ENCODE measurements at regions not wholly inside any gene's neighbourhood (a gene's known extent, or its start where the extent isn't known, plus 50 kb on each side); places are given as distances from the start of the nearest gene placed in this dataset.

DNA sequence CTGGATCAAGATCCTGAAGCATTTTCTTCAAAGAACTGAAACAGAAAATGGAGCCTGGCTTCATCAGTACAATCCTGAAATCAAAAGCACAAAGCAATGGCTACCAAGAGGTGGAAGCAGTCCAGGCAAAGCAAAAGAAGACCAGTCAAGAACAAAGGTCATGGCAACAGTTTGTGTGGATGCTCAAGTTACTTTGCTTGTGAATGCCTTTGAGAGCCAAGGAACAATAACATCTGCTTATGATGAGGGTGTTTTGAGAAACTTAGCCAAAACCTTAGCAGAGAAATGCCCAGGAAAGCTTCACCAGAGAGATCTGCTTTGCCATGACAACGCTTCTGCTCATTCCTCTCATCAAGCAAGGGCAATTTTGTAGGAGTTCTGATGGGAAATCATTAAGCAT lies 723.1 kb downstream of the TMEM182 start:
- H2AFZ ChIP-seq (ENCODE audit: control insufficient read depth, low read length): no peak overlapping the region
- no peak for DNase-seq (ENCODE audit: low read depth, low spot score)
- no peak overlapping the region for H3K4me2 ChIP-seq (ENCODE audit: control insufficient read depth, extremely low read depth, insufficient read depth, low read depth, low read length)
- H3K4me1 ChIP-seq (ENCODE audit: control insufficient read depth, extremely low read depth, insufficient read depth, low read length): no peaks in the 10 kb centered on the region
- H3K9me3 ChIP-seq (ENCODE audit: control insufficient read depth, low read depth, low read length): no peaks in the 10 kb centered on the region
- H3K9ac ChIP-seq (ENCODE audit: control insufficient read depth, extremely low read depth, insufficient read depth, low read length): no peak overlapping the region
- H3K27me3 ChIP-seq (ENCODE audit: control insufficient read depth, extremely low read depth, insufficient read depth, low read length): no peaks in the 10 kb centered on the region
- no peak for FAIRE-seq
- H3K36me3 ChIP-seq (ENCODE audit: control insufficient read depth in 2 of 2, extremely low read depth in 1 of 2, insufficient read depth in 2 of 2, low read length in 2 of 2): no peaks in the 10 kb centered on the region
- no peaks in the 10 kb centered on the region for H3K79me2 ChIP-seq (ENCODE audit: control insufficient read depth, insufficient read depth, low read length)
- dilution Hi-C loops (cut with MboI; ENCODE audit: extremely low pct_ligation_motif_present, low sequenced_read_pairs): no loop called here
- H4K20me1 ChIP-seq (ENCODE audit: control insufficient read depth, extremely low read depth, insufficient read depth, low read length): no peaks in the 10 kb centered on the region
- H3K27ac ChIP-seq (ENCODE audit: control insufficient read depth, insufficient read depth, low read length): no peak overlapping the region
- H3K4me3 ChIP-seq (ENCODE audit: control insufficient read depth in 2 of 3, extremely low read depth in 1 of 3, insufficient read depth in 2 of 3, low read depth in 1 of 3, low read length in 3 of 3): no peak overlapping the region
- no peaks in the 10 kb centered on the region for H3K9me1 ChIP-seq (ENCODE audit: control insufficient read depth, extremely low read depth, insufficient read depth, low read length)
- TF ChIP-seq, protein P1, sequence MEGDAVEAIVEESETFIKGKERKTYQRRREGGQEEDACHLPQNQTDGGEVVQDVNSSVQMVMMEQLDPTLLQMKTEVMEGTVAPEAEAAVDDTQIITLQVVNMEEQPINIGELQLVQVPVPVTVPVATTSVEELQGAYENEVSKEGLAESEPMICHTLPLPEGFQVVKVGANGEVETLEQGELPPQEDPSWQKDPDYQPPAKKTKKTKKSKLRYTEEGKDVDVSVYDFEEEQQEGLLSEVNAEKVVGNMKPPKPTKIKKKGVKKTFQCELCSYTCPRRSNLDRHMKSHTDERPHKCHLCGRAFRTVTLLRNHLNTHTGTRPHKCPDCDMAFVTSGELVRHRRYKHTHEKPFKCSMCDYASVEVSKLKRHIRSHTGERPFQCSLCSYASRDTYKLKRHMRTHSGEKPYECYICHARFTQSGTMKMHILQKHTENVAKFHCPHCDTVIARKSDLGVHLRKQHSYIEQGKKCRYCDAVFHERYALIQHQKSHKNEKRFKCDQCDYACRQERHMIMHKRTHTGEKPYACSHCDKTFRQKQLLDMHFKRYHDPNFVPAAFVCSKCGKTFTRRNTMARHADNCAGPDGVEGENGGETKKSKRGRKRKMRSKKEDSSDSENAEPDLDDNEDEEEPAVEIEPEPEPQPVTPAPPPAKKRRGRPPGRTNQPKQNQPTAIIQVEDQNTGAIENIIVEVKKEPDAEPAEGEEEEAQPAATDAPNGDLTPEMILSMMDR (optimal IDR thresholded peaks at IDR 0.05 in 1 of 3, IDR thresholded peaks at IDR 0.05 in 1 of 3, conservative IDR thresholded peaks at IDR 0.05 in 1 of 3; ENCODE audit: extremely low read depth in 1 of 3, insufficient read depth in 2 of 3, low read length in 3 of 3): no peak
- no peak for TF ChIP-seq EZH2 (IDR thresholded peaks at IDR 0.05; ENCODE audit: low read length)

DNA sequence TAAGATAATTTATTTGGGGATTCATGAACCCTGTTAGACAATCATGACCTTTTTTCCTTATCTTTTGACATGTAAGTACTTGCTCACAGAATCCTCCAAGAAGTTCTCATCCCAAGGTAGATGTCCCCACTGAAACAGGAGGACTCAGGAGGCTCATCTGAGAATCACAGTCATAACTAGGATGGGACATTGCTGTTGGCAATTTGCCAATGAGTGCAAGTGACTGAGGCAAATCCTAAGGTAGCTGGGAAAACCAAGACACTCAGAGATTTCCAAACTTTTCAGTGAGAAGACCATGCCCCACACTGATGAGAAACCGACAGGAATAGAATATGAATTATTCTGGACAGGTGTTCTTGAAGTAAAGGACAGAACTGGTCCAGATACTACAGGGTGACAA lies 735.0 kb downstream of the TMEM182 start:
- H3K4me2 ChIP-seq (ENCODE audit: control insufficient read depth, extremely low read depth, insufficient read depth, low read depth, low read length): no peak overlapping the region
- dilution Hi-C loops (cut with MboI; ENCODE audit: extremely low pct_ligation_motif_present, low sequenced_read_pairs): no loop called here
- H3K79me2 ChIP-seq (ENCODE audit: control insufficient read depth, insufficient read depth, low read length): no peaks in the 10 kb centered on the region
- DNase-seq (ENCODE audit: low read depth, low spot score) (no peak), FAIRE-seq (no peak)
- H2AFZ ChIP-seq (ENCODE audit: control insufficient read depth, low read length): no peak overlapping the region
- no peak overlapping the region for H3K4me3 ChIP-seq (ENCODE audit: control insufficient read depth in 2 of 3, extremely low read depth in 1 of 3, insufficient read depth in 2 of 3, low read depth in 1 of 3, low read length in 3 of 3)
- no peaks in the 10 kb centered on the region for H3K9me3 ChIP-seq (ENCODE audit: control insufficient read depth, low read depth, low read length)
- no peaks in the 10 kb centered on the region for H3K36me3 ChIP-seq (ENCODE audit: control insufficient read depth in 2 of 2, extremely low read depth in 1 of 2, insufficient read depth in 2 of 2, low read length in 2 of 2)
- no peaks in the 10 kb centered on the region for H3K4me1 ChIP-seq (ENCODE audit: control insufficient read depth, extremely low read depth, insufficient read depth, low read length)
- H3K9me1 ChIP-seq (ENCODE audit: control insufficient read depth, extremely low read depth, insufficient read depth, low read length): no peaks in the 10 kb centered on the region
- no peaks in the 10 kb centered on the region for H3K27me3 ChIP-seq (ENCODE audit: control insufficient read depth, extremely low read depth, insufficient read depth, low read length)
- no peaks in the 10 kb centered on the region for H4K20me1 ChIP-seq (ENCODE audit: control insufficient read depth, extremely low read depth, insufficient read depth, low read length)
- H3K9ac ChIP-seq (ENCODE audit: control insufficient read depth, extremely low read depth, insufficient read depth, low read length): no peak overlapping the region
- H3K27ac ChIP-seq (ENCODE audit: control insufficient read depth, insufficient read depth, low read length): no peak overlapping the region
- no peak for TF ChIP-seq EZH2 (IDR thresholded peaks at IDR 0.05; ENCODE audit: low read length)
- TF ChIP-seq, protein P1 (optimal IDR thresholded peaks at IDR 0.05 in 1 of 3, IDR thresholded peaks at IDR 0.05 in 1 of 3, conservative IDR thresholded peaks at IDR 0.05 in 1 of 3; ENCODE audit: extremely low read depth in 1 of 3, insufficient read depth in 2 of 3, low read length in 3 of 3): no peak
